SU-DHL-6 (cell line): ENCODE measurements at regions not wholly inside any gene's neighbourhood (a gene's known extent, or its start where the extent isn't known, plus 50 kb on each side); places are given as distances from the start of the nearest gene placed in this dataset.

ENCODE experiments used
- CTCF ChIP-seq: fragments of 200-600 bp; sonication (generic); IDR thresholded peaks from one replicate; pipeline ENCODE4 v1.5.1; 2017; ENCODE audit warnings: antibody characterized with exemption, mild to moderate bottlenecking, low read length, moderate library complexity; ENCODE audit not compliant: insufficient read depth, poor library complexity, severe bottlenecking
- EZH2phosphoT487 ChIP-seq: fragments of 200-600 bp; sonication (generic), shearing (Covaris generic); conservative IDR thresholded peaks from 2 replicates; pipeline ENCODE4 v1.6.1; 2018; ENCODE audit warnings: mild to moderate bottlenecking, antibody characterized with exemption, low read length, moderate library complexity, mixed read lengths

- TF ChIP-seq CTCF (no peak), EZH2phosphoT487 (no peak)
Measured at GRCh38 chr6:144757299-144757698, 472.2 kb downstream of the UTRN start.
